ENCODE measurements at regions not wholly inside any gene's neighbourhood (a gene's known extent, or its start where the extent isn't known, plus 50 kb on each side); places are given as distances from the start of the nearest gene placed in this dataset.

- no peak for DNase-seq (ENCODE audit: low read depth in 2 of 2)
- TF ChIP-seq, protein P1, sequence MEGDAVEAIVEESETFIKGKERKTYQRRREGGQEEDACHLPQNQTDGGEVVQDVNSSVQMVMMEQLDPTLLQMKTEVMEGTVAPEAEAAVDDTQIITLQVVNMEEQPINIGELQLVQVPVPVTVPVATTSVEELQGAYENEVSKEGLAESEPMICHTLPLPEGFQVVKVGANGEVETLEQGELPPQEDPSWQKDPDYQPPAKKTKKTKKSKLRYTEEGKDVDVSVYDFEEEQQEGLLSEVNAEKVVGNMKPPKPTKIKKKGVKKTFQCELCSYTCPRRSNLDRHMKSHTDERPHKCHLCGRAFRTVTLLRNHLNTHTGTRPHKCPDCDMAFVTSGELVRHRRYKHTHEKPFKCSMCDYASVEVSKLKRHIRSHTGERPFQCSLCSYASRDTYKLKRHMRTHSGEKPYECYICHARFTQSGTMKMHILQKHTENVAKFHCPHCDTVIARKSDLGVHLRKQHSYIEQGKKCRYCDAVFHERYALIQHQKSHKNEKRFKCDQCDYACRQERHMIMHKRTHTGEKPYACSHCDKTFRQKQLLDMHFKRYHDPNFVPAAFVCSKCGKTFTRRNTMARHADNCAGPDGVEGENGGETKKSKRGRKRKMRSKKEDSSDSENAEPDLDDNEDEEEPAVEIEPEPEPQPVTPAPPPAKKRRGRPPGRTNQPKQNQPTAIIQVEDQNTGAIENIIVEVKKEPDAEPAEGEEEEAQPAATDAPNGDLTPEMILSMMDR (IDR thresholded peaks at IDR 0.05; ENCODE audit: low read depth, low read length): no peak
- H3K4me3 ChIP-seq (replicated peaks in 1 of 2; ENCODE audit: low read depth in 2 of 2, low read length in 2 of 2): no peak overlapping the region
Observed at GRCh38 chr5:162624110-162624509, 556.5 kb downstream of the GABRG2 start.

- no peak overlapping the region for H3K4me3 ChIP-seq (replicated peaks in 1 of 2; ENCODE audit: low read depth in 2 of 2, low read length in 2 of 2)
- DNase-seq (ENCODE audit: low read depth in 2 of 2): no peak
- TF ChIP-seq, protein P1 (IDR thresholded peaks at IDR 0.05; ENCODE audit: low read depth, low read length): no peak
Observed at GRCh38 chr5:162637481-162637880, 569.9 kb downstream of the GABRG2 start.

GRCh38 chr5:162638849-162639248 is 571.3 kb downstream of the GABRG2 start:
- TF ChIP-seq, protein P1 (IDR thresholded peaks at IDR 0.05; ENCODE audit: low read depth, low read length): no peak
- no peak overlapping the region for H3K4me3 ChIP-seq (replicated peaks in 1 of 2; ENCODE audit: low read depth in 2 of 2, low read length in 2 of 2)
- DNase-seq (ENCODE audit: low read depth in 2 of 2): no peak

- TF ChIP-seq, protein P1 (IDR thresholded peaks at IDR 0.05; ENCODE audit: low read depth, low read length): no peak
- no peak overlapping the region for H3K4me3 ChIP-seq (replicated peaks in 1 of 2; ENCODE audit: low read depth in 2 of 2, low read length in 2 of 2)
- DNase-seq (ENCODE audit: low read depth in 2 of 2): no peak
Observed at GRCh38 chr5:162641142-162641813, 573.7 kb downstream of the GABRG2 start.

GRCh38 chr5:162654661-162655405 is 587.3 kb downstream of the GABRG2 start:
- H3K4me3 ChIP-seq (replicated peaks in 1 of 2; ENCODE audit: low read depth in 2 of 2, low read length in 2 of 2): no peak overlapping the region
- no peak for DNase-seq (ENCODE audit: low read depth in 2 of 2)
- TF ChIP-seq, protein P1 (IDR thresholded peaks at IDR 0.05; ENCODE audit: low read depth, low read length): no peak

DNA sequence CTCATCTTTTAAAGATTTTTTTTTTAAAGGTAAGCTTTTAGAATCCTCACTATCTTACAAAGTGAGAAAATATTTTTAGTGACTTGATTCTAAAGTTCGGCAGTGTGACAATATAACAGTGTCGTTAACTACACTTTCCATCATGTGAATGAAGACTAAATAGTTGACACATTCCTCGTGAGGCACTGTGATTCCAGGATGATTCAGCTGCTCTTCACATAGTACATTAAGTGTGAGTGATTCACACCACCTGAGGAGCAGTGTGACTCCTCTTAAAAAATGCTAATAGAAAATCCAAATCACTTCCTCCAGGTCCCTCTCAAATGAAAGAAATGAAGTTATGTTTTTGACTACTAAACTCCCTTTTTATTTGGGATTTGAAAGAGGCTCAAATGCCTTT is 589.5 kb downstream of the GABRG2 start:
- DNase-seq (ENCODE audit: low read depth in 2 of 2): no peak
- H3K4me3 ChIP-seq (replicated peaks in 1 of 2; ENCODE audit: low read depth in 2 of 2, low read length in 2 of 2): no peak overlapping the region
- TF ChIP-seq, protein P1 (IDR thresholded peaks at IDR 0.05; ENCODE audit: low read depth, low read length): no peak

Measured in cardiac fibroblast (primary cell).